Activated naive CD8-positive, alpha-beta T cell treated with anti-CD3 and anti-CD28 coated beads for 36 hours (primary cell): ENCODE measurements at regions not wholly inside any gene's neighbourhood (a gene's known extent, or its start where the extent isn't known, plus 50 kb on each side); places are given as distances from the start of the nearest gene placed in this dataset.
"Not testable (repeated sequence)": the region's sequence is repeated elsewhere in the genome, so short reads cannot be mapped to it uniquely, and the experiment has no call there.

Experiments used
- DNase-seq: peaks from one replicate; pipeline ENCODE4 v3.0.0; 2021
- H3K27ac Mint-ChIP-seq: one replicate; pipeline ENCODE4 v1.8.0; 2022; ENCODE audit warnings: mild to moderate bottlenecking, moderate library complexity, mixed read lengths
- H3K27me3 Mint-ChIP-seq: one replicate; pipeline ENCODE4 v1.8.0; 2022; ENCODE audit warnings: mild to moderate bottlenecking, mixed read lengths
- H3K36me3 Mint-ChIP-seq: one replicate; pipeline ENCODE4 v1.8.0; 2021; ENCODE audit warnings: mild to moderate bottlenecking, mixed read lengths
- H3K4me1 Mint-ChIP-seq: one replicate; pipeline ENCODE4 v1.8.0; 2021; ENCODE audit warnings: mixed read lengths
- H3K4me3 Mint-ChIP-seq: one replicate; pipeline ENCODE4 v1.8.0; 2022; ENCODE audit warnings: mild to moderate bottlenecking, moderate library complexity, mixed read lengths
- H3K9me3 Mint-ChIP-seq: one replicate; pipeline ENCODE4 v1.8.0; 2022; ENCODE audit warnings: mixed read lengths

- H3K27ac Mint-ChIP-seq = no peak overlapping the region
- H3K9me3 Mint-ChIP-seq = no peaks in the 10 kb centered on the region
- H3K36me3 Mint-ChIP-seq = no peaks in the 10 kb centered on the region
- H3K4me3 Mint-ChIP-seq = no peak overlapping the region
- no peaks in the 10 kb centered on the region for H3K27me3 Mint-ChIP-seq
- DNase-seq = no peak
- no peaks in the 10 kb centered on the region for H3K4me1 Mint-ChIP-seq
Measured at GRCh38 chr20:22824077-22824476, 211.0 kb upstream of the SSTR4 start.

- DNase-seq = no peak
- Mint-ChIP-seq H3K4me3 (no peak overlapping the region), H3K9me3 (no peaks in the 10 kb centered on the region), H3K27me3 (no peaks in the 10 kb centered on the region), H3K36me3 (no peaks in the 10 kb centered on the region), H3K27ac (no peak overlapping the region), H3K4me1 (no peaks in the 10 kb centered on the region)
Measured at GRCh38 chr20:22825076-22825475, 210.0 kb upstream of the SSTR4 start.

- Mint-ChIP-seq H3K27ac (no peak overlapping the region), H3K4me3 (no peak overlapping the region), H3K4me1 (no peaks in the 10 kb centered on the region), H3K27me3 (no peaks in the 10 kb centered on the region), H3K36me3 (no peaks in the 10 kb centered on the region), H3K9me3 (no peaks in the 10 kb centered on the region)
- DNase-seq = no peak
Measured at GRCh38 chr20:22825546-22825945, 209.6 kb upstream of the SSTR4 start.

- no peaks in the 10 kb centered on the region for H3K27me3 Mint-ChIP-seq
- no peak overlapping the region for H3K27ac Mint-ChIP-seq
- no peaks in the 10 kb centered on the region for H3K4me1 Mint-ChIP-seq
- no peak for DNase-seq
- H3K36me3 Mint-ChIP-seq = no peaks in the 10 kb centered on the region
- H3K4me3 Mint-ChIP-seq = no peak overlapping the region
- peaks cover 3% of the 10 kb centered on the region for H3K9me3 Mint-ChIP-seq
Measured at GRCh38 chr20:22826306-22827230, 208.5 kb upstream of the SSTR4 start.

GRCh38 chr20:22827916-22828315 is 207.2 kb upstream of the SSTR4 start:
- Mint-ChIP-seq H3K9me3 (peaks cover 3% of the 10 kb centered on the region), H3K4me1 (no peaks in the 10 kb centered on the region), H3K27ac (no peak overlapping the region), H3K36me3 (no peaks in the 10 kb centered on the region), H3K4me3 (no peak overlapping the region), H3K27me3 (no peaks in the 10 kb centered on the region)
- no peak for DNase-seq

- Mint-ChIP-seq H3K4me3 (no peak overlapping the region), H3K4me1 (no peaks in the 10 kb centered on the region), H3K36me3 (no peaks in the 10 kb centered on the region)
Measured at GRCh38 chr20:22829356-22829755, 205.8 kb upstream of the SSTR4 start.

GRCh38 chr20:22830138-22830537 is 205.0 kb upstream of the SSTR4 start:
- Mint-ChIP-seq H3K4me1 (no peaks in the 10 kb centered on the region), H3K27ac (no peak overlapping the region), H3K4me3 (no peak overlapping the region), H3K27me3 (no peaks in the 10 kb centered on the region), H3K36me3 (no peaks in the 10 kb centered on the region), H3K9me3 (peaks cover 3% of the 10 kb centered on the region)
- DNase-seq = no peak

More at GRCh38 chr20:22829356-22829755, 205.8 kb upstream of the SSTR4 start:
- Mint-ChIP-seq H3K9me3 (peaks cover 3% of the 10 kb centered on the region), H3K27me3 (no peaks in the 10 kb centered on the region), H3K27ac (no peak overlapping the region)
- DNase-seq = no peak

- not testable (repeated sequence) for H3K4me1 Mint-ChIP-seq, H3K36me3 Mint-ChIP-seq, H3K27ac Mint-ChIP-seq, DNase-seq, H3K4me3 Mint-ChIP-seq, H3K9me3 Mint-ChIP-seq, H3K27me3 Mint-ChIP-seq
Measured at GRCh38 chr20:22830715-22831114, 204.4 kb upstream of the SSTR4 start.

- H3K4me1 Mint-ChIP-seq = no peaks in the 10 kb centered on the region
- no peak for DNase-seq
- H3K27me3 Mint-ChIP-seq = no peaks in the 10 kb centered on the region
- H3K4me3 Mint-ChIP-seq = no peak overlapping the region
- H3K36me3 Mint-ChIP-seq = no peaks in the 10 kb centered on the region
- peaks cover 3% of the 10 kb centered on the region for H3K9me3 Mint-ChIP-seq
- no peak overlapping the region for H3K27ac Mint-ChIP-seq
Measured at GRCh38 chr20:22833851-22834250, 201.3 kb upstream of the SSTR4 start.

GRCh38 chr20:22834651-22835256 is 200.4 kb upstream of the SSTR4 start:
- H3K27me3 Mint-ChIP-seq = no peaks in the 10 kb centered on the region
- H3K4me1 Mint-ChIP-seq = no peaks in the 10 kb centered on the region
- no peak overlapping the region for H3K4me3 Mint-ChIP-seq
- DNase-seq = no peak
- H3K27ac Mint-ChIP-seq = no peak overlapping the region
- H3K36me3 Mint-ChIP-seq = no peaks in the 10 kb centered on the region
- peaks cover 3% of the 10 kb centered on the region for H3K9me3 Mint-ChIP-seq

- no peak overlapping the region for H3K27ac Mint-ChIP-seq
- H3K9me3 Mint-ChIP-seq = no peaks in the 10 kb centered on the region
- no peaks in the 10 kb centered on the region for H3K36me3 Mint-ChIP-seq
- no peak overlapping the region for H3K4me3 Mint-ChIP-seq
- no peak for DNase-seq
- H3K4me1 Mint-ChIP-seq = no peaks in the 10 kb centered on the region
- no peaks in the 10 kb centered on the region for H3K27me3 Mint-ChIP-seq
Measured at GRCh38 chr20:22836211-22836610, 198.9 kb upstream of the SSTR4 start.

- Mint-ChIP-seq H3K36me3 (no peaks in the 10 kb centered on the region), H3K27me3 (no peaks in the 10 kb centered on the region), H3K9me3 (no peaks in the 10 kb centered on the region), H3K4me3 (no peak overlapping the region), H3K4me1 (no peaks in the 10 kb centered on the region), H3K27ac (no peak overlapping the region)
- DNase-seq = no peak
Measured at GRCh38 chr20:22836877-22837276, 198.2 kb upstream of the SSTR4 start.

GRCh38 chr20:22838001-22838400 is 197.1 kb upstream of the SSTR4 start:
- Mint-ChIP-seq H3K27ac (no peak overlapping the region), H3K9me3 (no peaks in the 10 kb centered on the region), H3K27me3 (no peaks in the 10 kb centered on the region), H3K36me3 (no peaks in the 10 kb centered on the region), H3K4me3 (no peak overlapping the region), H3K4me1 (no peaks in the 10 kb centered on the region)
- no peak for DNase-seq

- no peaks in the 10 kb centered on the region for H3K4me1 Mint-ChIP-seq
Measured at GRCh38 chr20:22841846-22842245, 193.3 kb upstream of the SSTR4 start.

GRCh38 chr20:22842793-22843192 is 192.3 kb upstream of the SSTR4 start:
- H3K27ac Mint-ChIP-seq = no peak overlapping the region
- no peaks in the 10 kb centered on the region for H3K27me3 Mint-ChIP-seq
- no peak overlapping the region for H3K4me3 Mint-ChIP-seq
- DNase-seq = no peak
- H3K36me3 Mint-ChIP-seq = no peaks in the 10 kb centered on the region
- H3K9me3 Mint-ChIP-seq = peaks cover 3% of the 10 kb centered on the region
- no peaks in the 10 kb centered on the region for H3K4me1 Mint-ChIP-seq

More at GRCh38 chr20:22841846-22842245, 193.3 kb upstream of the SSTR4 start:
- H3K27ac Mint-ChIP-seq = no peak overlapping the region
- no peak overlapping the region for H3K4me3 Mint-ChIP-seq
- H3K36me3 Mint-ChIP-seq = no peaks in the 10 kb centered on the region
- no peaks in the 10 kb centered on the region for H3K27me3 Mint-ChIP-seq
- no peak for DNase-seq
- no peaks in the 10 kb centered on the region for H3K9me3 Mint-ChIP-seq

- Mint-ChIP-seq H3K4me1 (no peaks in the 10 kb centered on the region), H3K4me3 (no peak overlapping the region), H3K9me3 (peaks cover 3% of the 10 kb centered on the region), H3K27ac (no peak overlapping the region), H3K36me3 (no peaks in the 10 kb centered on the region), H3K27me3 (peaks cover 4% of the 10 kb centered on the region)
- DNase-seq = no peak
Measured at GRCh38 chr20:22844959-22845358, 190.2 kb upstream of the SSTR4 start.
